ENCODE measurements at regions not wholly inside any gene's neighbourhood (a gene's known extent, or its start where the extent isn't known, plus 50 kb on each side); places are given as distances from the start of the nearest gene placed in this dataset.
"Not testable (repeated sequence)": the region's sequence is repeated elsewhere in the genome, so short reads cannot be mapped to it uniquely, and the experiment has no call there.

DNA sequence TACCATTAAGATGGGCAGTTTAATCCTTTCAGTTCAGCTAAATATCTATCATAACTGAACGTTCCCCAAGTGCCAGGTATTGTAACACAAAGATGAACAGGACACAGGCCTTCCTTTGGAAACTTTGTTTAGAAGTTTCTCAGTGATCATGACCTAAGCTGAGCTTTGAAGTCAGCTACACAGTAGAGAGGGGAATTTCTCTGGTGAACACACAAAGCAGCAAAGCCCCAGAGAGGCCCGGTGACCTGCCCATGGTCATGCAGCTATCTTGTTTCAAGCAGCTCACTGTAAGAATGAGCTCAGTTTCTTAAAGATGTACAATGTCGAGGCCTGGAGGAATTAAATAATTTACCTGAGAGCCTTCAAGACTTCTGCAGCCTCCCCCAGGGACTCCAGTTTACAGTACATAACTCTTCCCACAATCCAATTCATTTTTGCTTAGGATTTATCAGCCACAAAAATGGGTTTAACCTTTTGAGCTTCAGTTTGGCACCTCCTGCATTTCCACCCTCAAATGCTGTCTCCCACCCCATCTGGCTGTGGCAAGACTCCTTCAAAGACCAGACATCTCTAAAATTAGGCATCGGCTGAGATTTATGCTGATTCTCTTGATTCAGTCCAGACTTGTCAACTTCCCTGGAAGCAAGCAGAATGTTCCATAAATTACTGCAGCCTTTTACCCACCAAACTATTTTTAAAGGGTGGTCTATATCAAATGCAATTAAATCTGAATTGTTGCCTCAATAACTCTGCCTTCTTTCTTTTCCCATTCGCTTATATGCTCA is 325.6 kb downstream of the TXNL1 start:
- DNase-seq = no peak

- no peak for DNase-seq
Observed at GRCh38 chr18:56309104-56309503, 329.3 kb downstream of the TXNL1 start.

DNA sequence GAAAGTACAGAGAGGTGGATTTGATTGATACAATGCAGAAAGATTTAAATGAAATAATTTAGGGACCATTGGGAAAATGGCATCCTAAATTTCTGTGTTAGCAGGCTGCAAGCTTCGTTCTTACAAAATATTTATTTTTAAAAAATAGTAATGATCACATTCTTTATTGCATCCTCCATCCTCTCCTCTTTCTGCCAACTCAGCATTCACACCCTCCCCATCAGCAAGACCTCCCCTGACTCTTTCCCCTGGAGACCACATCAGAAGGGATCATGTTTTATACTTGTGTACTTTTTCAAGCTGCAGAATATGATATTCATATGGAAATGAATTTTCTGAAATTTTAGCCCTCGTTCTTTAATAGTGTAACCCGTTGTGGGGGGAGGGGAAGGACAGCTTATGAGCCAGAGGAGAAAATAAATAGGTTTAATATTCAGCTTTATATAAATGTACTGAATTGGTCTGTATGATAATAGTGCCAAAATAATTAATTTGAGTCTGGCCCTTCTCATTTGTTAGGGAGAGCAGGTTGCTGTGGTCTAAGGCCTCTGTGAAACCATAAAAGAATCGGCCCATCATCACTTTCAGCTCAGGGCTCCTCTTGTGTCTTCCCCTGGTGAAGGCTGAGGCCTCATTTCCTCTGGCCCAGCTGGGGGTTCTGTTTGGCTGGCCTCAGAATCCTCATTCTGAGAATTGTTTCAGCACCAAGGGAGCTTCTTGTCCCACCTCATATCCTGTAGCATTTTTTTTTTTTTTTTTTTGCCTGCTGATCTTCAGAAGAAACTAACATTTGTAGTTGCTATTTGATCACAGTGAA is 330.8 kb downstream of the TXNL1 start:
- no peak for DNase-seq

- DNase-seq = no peak
Observed at GRCh38 chr18:56306797-56307196, 331.6 kb downstream of the TXNL1 start.

DNA sequence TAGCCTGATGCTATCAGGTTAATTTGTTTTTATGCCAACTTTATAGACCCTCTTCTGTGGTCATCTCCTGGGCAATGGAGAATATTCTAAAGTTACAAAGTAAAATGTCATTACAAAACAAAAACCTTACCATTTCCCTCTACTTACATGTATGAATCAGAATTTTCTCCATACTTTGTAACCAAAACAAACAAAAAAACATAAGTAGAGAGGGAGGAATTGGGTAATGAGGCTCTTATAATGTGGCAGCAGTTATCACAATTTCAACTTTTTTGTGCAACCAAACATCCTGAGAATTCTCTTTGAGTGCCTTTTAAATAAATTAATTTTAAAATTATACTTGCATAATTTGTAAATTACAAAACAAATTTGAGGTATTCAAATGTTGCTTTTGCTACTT is 332.8 kb downstream of the TXNL1 start:
- no peak for DNase-seq

DNA sequence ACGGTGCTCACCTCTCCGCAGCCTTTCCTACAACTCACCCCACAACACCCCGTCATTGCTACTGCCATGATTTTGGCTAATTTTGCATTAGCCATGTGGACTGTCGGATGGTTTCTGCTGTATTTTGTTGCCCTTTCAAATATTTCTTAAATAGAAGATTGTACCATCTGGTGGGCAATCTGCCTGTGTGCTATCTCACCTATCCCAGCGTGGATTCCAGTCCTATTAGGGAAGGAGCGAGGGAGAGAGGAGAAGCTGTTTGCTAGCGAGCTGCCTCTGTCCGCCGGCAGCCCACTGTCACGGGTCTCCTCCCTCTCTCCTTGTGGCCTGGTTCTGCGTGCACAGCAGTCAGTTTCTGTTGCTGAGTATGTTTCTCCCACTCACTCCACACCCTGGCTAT is 336.2 kb downstream of the TXNL1 start:
- DNase-seq = no peak

DNA sequence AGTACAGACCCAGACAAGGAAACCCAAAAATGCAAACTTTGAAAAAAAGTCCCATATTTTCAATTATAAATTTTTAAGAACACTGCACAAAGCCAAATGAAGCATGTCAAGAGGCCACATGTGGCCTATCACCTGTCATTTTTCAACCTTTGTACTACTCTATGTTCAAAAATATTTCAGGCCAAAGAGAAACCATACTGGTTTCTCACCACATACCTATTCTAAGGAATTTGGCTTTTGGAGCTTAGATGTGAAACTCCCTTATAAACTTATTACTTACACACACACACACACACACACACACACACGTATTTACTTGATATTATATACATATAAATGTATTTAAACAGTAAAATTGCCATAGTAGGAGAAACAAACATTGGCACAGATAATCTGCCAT is 338.7 kb downstream of the TXNL1 start:
- DNase-seq = no peak

DNA sequence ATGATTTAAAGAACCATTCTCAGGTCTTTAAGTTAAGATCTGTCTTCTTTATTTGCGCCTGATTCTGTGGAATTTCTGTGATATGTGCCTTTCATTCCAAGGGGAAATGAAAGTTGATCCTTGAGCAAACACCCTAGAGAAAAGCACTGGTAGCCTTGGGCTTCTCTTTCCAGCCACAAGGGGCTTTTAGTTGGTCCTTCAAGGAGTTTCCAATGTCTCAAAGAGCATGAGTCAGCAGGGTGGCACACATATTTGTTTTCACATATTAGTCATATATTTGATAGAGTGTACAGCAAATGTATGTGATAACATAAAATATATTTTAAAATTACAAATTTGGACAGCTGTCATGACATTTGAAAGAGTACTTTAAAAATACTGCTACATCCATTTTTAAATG is 339.5 kb downstream of the TXNL1 start:
- DNase-seq = no peak

DNA sequence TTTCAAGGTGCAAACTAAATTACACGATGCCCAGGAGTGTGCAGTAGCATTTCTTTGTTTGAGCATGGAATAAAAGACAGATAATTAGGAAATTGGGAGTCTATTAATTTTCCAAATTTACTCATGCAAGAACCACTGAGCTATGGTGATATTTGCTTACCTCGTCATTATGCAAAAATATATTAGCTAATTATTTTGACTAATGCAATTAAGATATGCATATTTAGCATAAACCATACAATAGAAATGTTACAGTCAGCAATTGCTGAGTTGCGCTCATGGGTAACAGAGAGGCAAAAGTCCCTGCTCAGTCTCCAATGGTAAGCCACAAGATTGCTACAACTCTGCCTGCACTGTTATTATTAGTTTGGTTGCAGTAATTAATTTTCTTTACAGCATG is 342.0 kb downstream of the TXNL1 start:
- no peak for DNase-seq

DNA sequence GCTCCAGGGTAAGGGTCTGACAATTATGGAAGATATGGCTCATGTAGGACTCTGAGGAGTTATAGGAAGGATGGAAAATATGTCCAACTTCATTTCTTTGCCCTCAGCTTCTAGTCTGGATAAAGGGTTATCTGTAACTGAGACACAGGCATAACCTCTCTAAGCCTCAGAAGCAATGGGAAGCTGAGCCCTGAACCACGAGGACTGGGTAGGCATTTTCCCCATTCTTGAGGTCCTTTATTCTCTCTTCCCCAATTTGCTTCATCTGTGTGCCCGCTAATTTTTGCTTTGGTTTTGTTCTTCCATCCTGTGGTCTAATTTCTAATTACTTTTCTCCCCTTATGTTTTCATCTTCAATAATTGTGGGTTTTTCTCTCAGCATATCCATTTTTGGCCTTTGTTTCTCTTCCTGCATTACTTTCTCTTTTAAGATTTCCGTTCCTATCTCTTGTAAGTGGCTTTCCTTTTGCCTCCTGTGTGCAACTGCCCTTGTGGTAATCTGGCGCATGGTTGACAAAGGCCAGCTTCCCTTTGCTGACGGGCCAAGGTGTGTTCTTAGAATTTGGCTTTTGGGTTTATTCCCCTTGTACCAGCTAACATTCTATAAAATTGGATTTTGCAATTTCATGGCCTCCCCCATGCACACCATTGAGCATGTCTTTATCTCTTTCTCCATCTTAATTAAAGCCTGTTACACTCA is 343.8 kb downstream of the TXNL1 start:
- DNase-seq = no peak

DNA sequence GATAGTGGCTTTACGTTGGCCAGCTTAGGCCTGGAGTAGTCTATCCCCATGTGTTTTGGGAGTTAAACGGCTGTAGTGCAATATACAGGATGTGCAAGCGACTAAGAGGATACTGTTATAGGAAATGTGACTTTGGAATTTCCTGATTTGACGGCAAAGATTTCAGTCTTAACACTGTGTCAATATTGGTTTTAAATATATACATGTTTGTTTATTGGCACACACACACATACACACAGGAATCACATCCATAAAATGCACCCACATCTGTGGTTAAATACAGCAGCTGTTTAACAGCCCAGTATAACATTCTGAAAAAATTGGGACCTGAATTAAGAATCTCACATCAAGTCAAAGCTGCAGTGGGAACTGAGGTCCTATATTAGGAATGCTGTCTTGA is 347.1 kb downstream of the TXNL1 start:
- DNase-seq = no peak

GRCh38 chr18:56289381-56289780 is 349.0 kb downstream of the TXNL1 start:
- no peak for DNase-seq

DNA sequence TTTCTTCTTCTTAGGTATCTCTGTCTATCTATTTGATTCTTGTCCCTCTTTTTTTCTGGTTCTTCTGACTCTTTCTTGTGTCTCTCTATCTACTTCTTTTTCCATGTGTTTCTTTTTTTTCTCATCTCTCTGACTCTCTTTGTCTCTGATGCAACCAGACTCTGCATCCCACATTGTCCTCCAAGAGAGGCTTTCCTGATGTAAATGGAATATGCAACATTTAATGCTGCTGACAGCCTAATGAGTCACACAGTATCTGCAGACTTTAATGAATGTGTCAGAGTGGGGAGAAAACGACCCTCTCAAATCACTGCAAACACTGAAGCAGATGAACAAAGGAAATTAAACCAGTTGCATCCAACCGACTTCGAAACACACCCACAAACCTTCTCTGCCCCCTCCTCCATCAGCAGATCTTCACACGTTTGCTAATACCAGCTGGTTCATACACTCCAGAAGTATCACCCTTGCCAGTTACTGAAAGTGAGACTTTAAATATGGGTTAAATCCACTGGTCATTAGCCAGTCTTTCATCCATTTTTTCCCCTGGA is 351.5 kb downstream of the TXNL1 start:
- no peak for DNase-seq

- DNase-seq = no peak
Observed at GRCh38 chr18:56285387-56286065, 352.9 kb downstream of the TXNL1 start.

- DNase-seq = no peak
Observed at GRCh38 chr18:56284319-56284718, 354.1 kb downstream of the TXNL1 start.

DNA sequence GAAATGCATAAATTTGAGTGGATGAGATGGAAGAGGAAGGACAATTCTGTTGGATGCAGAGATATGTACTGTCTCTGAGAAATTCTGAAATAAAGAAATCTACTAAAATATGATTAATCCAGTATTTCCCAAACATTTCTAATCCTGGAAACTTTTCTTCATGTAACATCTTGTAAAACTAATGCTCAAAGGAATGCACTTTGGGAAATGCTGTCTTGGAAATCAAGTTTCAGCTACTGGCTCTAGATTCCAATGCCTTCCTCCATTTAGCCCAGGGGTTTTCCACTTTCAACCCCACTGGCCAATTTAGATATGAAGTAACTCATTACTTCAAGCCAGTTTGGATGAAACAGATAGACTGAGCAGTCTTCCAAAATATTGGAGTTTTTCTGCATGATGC is 355.1 kb downstream of the TXNL1 start:
- no peak for DNase-seq

- DNase-seq = no peak
Observed at GRCh38 chr18:56282234-56283104, 355.9 kb downstream of the TXNL1 start.

DNA sequence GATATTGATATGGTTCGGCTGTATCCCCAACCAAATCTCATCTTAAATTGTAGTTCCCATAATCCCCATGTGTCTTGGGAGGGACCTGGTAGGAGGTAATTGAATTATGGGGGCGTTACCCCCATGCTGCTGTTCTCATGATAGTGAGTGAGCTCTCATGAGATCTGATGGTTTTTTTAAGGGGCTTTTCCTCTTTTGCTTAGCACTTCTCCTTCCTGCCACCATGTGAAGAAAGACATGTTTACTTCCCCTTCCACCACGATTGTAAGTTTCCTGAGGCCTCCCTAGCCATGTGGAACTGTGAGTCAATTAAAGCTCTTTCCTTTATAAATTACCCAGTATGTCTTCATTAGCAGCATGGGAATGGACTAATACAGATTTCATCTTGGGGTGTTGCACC is 358.6 kb downstream of the TXNL1 start:
- DNase-seq = not testable (repeated sequence)

GRCh38 chr18:56278421-56279003 is 359.9 kb downstream of the TXNL1 start:
- DNase-seq = no peak

GRCh38 chr18:56276466-56276865 is 361.9 kb downstream of the TXNL1 start:
- no peak for DNase-seq

DNA sequence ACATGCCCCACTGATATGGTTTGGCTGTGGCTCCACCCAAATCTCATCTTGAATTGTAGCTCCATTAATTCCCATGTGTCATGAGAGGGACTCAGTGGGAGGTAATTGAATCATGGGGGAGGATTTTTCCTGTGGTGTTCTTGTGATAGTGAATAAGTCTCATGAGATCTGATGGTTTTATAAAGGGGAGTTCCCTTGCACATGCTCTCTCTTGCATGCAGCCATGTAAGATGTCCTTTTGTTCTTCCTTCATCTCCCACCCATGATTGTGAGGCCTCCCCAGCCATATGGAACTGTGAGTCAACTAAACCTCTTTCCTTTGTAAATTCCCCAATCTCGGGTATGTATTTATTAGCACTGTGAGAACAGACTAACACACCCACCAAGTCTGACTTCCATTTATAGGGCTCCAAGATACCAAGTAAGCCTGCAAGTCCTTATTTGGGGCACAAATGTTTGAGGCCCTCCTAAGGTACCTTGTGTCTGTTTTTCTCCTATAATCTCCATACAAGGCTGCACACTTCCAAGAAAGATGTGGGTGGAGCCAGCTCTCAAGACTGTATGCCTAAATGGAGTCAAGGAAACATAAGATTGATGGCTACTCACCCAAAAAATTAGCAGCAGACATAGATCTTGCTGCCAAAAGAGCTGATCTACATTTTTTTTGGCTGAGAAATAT is 364.7 kb downstream of the TXNL1 start:
- no peak for DNase-seq

Data from SHP77 treated with DMSO at 0.1 percent for 48 hours (cell line).